Stomach (tissue), 4 donors: ENCODE measurements at regions not wholly inside any gene's neighbourhood (a gene's known extent, or its start where the extent isn't known, plus 50 kb on each side); places are given as distances from the start of the nearest gene placed in this dataset.

Source experiments
- CTCF ChIP-seq, 7 experiments: fragments of 450-650 bp in 4 of 7; fragments of 200-600 bp in 3 of 7; sonication (generic) in 3 of 7; IDR thresholded peaks; one replicate each; pipeline ENCODE4 v1.5.1; 2016 to 2019; ENCODE audit warnings: antibody characterized with exemption in 7 of 7, control low read depth in 2 of 7, mild to moderate bottlenecking in 1 of 7
- POLR2A ChIP-seq, 4 donors: fragments of 450-650 bp; IDR thresholded peaks; one replicate each; pipeline ENCODE4 v1.6.1; 2016; ENCODE audit warnings: antibody characterized with exemption in 4 of 4, control low read depth in 2 of 4, mild to moderate bottlenecking in 1 of 4, moderate library complexity in 1 of 4

GRCh38 chr18:41320100-41320499 lies 634.9 kb upstream of the PIK3C3 start:
- no peak for TF ChIP-seq CTCF (IDR thresholded peaks at IDR 0.05)
- no peak for TF ChIP-seq POLR2A (IDR thresholded peaks at IDR 0.05)
